ENCODE measurements at regions not wholly inside any gene's neighbourhood (a gene's known extent, or its start where the extent isn't known, plus 50 kb on each side); places are given as distances from the start of the nearest gene placed in this dataset.

GRCh38 chr12:92547420-92547819, 155.4 kb upstream of the PLEKHG7 start:
- TF ChIP-seq CTCF (IDR thresholded peaks at IDR 0.05 in 2 of 3, conservative IDR thresholded peaks at IDR 0.05 in 1 of 3; ENCODE audit: borderline replicate concordance in 1 of 3, insufficient read depth in 1 of 3, low read depth in 2 of 3, low read length in 2 of 3) (no peak), EZH2 (IDR thresholded peaks at IDR 0.05) (no peak), MAX (IDR thresholded peaks at IDR 0.05) (no peak)

Data from HCT116 (cell line).